DMS153 treated with DMSO at 0.1 percent for 48 hours (cell line): ENCODE measurements at regions not wholly inside any gene's neighbourhood (a gene's known extent, or its start where the extent isn't known, plus 50 kb on each side); places are given as distances from the start of the nearest gene placed in this dataset.

Experiments
- DNase-seq: peaks from one replicate; lab custom pipeline; 2025; ENCODE audit not compliant: unreplicated experiment; lab: John Stamatoyannopoulos, UW

DNA sequence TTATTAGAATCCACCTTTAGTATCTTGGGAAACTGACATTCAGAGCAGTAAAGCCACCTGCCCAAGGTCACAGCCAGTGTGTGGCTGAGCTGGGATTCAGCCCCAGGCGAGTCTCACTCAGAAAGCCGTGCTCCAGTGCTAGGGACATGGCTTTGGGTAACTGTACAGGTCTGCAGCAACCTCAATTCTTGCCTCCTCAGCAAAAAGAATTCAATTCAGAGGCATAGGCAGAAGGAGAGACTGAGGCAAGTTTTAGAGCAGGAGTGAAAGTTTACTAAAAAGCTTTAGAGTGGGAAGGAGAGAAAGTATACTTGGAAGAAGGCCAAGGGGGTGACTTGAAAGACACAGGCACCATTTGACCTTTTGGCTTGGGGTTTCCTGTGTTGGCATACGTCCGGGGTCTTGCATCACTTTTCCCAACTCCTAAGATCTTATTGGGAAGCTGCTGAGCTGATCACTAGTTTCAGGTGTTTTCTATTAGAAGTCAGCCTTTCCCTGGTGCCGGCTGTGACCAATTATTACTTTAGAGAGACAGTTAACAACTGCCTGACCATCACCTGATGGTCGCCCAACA, 529.3 kb downstream of the MATN1 start:
- DNase-seq = no peak

DNA sequence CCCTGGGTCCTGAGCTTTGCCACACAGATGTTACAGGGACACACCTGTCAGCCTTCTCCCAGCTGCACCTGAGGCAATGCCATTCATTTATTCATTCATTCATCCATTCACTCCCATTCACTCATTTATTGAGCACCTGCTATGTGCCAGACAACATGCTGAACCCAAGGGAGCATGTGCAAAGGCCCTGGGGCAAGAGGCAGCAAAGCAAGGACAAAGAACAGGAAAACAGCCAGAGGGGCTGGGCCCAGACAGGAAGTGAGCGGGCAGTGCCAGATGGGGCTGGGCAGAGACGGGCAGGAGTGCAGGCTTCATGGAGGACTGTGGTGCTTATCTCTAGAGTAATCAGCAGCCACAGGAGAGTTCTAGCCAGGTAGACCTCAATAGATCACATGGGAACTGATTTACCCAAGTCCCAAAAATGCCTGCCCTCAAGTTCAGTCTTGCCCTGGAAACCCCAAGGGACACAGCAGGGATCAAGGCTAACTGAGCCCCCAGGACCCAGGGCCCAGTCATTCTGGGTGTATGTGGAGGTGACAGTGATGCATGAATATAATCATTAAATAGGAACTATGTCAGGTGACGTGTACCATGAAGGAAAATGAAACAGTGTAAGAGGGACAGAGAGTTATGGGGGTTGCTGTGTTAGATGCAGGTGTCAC, 530.3 kb downstream of the MATN1 start:
- no peak for DNase-seq

DNA sequence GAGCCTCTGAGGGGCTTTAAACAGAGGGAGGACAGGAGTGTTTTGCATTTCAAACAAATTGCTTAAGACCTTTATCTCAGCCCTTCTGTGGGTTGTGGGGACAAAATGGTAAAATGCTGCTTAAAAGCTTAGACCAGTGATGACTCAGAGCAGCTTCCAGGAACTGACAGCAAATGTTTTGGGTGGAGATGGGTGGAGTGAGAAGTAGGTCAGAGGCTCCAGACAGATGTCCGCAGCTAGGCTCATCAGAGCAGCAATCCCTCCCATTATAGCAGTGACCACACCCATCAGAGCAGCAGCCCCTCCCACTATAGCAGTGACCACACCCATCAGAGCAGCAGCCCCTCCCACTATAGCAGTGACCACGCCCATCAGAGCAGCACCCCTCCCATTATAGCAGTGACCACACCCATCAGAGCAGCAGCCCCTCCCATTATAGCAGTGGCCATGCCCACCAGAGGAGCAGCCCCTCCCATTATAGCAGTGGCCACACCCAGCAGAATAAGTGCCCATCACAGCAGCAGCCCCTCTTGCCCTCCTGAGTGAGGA, 532.2 kb downstream of the MATN1 start:
- no peak for DNase-seq

DNA sequence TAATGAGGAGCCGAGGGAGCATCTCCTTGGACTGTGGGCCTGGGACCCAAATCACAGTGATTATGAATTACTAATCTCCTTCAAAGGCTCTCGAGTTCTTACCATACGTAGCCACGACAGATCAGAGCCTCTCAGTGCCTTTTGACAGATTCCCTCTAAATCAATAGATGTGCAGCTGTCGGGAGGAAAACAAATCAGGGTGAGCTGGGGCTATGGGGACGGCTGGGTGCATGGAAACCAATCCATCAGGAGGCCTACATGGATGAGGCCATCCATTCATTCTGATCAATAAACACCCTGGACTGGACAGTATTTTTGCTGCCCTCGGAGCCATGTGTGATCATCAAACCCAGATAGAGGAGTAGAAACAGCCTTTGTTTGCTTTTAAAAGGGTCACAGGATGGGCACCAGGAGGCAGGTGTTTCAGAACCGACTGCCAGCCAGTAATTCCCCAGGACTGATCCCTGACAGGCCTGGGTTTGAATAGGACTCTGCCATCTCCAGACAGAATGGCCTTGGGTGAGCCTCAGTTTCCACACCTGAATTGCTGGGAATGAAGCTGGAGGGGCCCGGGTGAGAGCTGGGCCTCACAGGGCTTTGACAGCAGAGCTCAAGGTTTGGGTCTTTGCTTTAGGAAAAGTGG, 532.8 kb downstream of the MATN1 start:
- DNase-seq = no peak

DNA sequence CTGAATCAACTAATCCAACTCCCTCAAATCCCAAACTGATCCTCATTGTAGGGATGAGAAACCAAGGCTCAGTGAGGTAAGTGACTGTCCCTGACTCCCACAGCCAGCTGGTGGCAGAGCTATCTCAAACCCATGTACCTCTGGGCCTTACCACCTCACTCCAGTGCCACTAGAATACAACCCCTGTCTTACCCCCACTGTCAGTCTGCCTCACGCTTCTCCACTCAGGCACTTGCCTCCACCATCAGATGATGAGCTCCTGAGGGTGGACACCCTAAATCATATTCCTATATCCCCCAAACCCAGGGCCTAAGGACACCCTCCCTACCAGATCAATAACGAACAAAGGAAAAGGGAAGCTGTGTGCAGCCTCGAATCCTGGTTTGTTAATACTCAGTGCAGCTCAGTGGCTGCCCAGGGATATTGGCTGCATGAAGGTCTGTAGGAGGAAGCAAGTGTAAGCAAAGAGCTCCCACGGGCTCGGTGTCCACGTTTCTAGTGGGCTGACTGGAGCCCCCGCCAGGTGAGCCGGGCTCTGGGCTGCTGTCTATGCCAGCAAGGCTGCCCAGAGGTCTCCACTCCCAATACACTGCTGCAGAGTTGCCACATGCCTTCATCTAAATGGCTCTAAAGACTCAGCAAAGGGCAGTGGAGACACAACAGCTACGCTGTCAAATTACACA, 533.4 kb downstream of the MATN1 start:
- no peak for DNase-seq

DNA sequence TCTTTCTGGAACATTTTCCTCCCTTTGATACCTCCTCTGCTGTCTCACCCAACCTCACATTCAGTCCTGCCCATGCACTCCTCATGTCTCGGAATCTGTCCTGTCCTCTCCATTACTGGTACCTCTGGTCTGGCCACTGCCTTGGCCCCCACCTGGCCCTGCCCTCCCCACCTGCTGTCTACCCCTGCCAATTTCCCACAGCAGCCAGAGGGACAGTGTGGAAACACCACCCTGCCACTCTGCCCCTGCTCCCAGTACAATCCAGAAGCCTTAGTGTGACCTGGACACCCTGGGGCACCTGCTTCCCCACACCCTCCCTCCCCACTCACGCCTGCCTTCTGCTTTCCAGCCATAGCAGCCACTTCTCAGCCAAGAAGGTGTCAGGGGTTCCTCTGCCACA, 534.4 kb downstream of the MATN1 start:
- DNase-seq = no peak

DNA sequence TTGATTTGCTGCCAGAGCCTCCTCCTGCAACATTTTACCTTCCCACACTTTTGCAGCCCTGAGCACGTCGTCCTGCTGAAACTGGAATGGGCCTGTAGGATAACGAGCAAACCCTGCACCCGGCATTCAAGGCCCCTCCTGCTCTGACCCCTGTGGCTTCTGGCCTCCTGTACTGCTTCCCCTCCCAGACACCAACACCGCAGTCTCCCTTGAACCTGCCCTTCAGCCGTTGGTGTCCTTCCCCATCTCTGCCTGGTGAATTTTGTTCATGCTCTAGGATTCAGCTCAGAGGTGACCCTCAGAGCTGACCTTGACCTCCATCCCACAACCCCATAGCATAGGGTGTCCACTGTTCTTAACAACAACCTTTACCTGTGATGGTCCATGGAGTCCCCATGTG, 535.1 kb downstream of the MATN1 start:
- DNase-seq = no peak

DNA sequence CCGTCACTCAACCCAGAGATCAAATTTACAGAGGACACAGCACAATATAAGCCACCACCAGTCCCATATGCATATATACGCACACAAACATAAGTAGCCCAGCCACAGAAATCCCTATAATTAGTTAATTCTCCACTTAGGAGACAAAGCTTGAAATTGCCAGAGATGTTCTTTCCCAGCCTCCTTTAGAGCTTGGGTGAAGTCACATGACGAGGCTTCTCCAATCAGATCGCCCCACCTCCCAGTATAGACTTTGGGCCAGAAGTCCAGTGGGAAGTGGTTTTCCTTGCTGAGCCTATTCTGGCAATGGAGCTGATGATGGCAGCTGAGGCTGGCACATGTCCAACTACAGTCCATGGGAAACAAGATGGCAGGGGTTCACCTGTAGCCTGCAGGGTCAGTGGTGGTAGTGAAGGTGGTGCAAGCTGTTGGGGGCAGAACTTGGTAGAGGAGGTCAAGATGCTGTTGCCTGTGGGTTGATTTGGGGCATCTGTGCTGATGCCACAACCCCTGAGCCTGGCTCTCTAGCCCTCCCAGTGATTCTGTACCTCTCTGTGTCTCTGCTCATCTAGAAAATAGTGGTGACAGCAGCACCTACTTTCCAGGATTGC, 535.9 kb downstream of the MATN1 start:
- no peak for DNase-seq

DNA sequence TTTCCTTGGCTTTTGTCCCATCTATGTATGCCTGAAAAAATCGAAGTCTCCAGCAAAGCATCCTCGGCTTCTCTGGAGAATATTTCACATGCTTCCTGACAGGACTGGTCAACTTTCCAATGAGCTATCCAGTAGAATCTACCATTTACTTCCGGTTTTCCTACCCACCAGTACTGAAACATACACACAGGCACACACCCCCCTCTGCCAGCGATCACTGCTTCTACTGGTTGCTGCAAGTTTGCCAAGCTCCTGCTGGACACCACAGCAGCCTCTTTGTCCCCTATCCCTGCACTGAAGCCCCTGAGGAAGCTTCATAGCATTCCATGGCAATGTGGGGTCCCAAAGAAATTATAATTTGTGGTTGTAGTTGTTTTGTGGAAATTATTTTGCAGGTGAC, 536.8 kb downstream of the MATN1 start:
- DNase-seq = no peak

DNA sequence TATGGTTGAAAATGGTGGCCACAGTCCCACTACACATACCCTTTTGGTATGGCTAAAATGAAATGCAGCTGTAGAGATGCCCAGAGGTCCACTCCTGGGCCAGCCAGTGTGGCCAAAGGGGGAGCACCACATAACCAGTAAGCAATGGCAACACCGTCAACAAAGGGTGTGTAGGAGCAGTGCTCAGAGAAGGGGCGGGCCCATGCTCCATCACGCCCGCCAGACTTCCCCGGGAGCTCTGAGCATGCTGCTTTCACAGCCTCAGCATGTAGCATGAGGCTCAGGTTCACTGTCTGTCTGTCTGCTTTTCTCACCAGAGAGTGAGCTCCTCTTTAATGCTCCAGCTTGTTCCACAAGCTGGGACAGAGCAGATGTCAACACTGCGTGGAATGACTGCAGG, 537.6 kb downstream of the MATN1 start:
- no peak for DNase-seq

DNA sequence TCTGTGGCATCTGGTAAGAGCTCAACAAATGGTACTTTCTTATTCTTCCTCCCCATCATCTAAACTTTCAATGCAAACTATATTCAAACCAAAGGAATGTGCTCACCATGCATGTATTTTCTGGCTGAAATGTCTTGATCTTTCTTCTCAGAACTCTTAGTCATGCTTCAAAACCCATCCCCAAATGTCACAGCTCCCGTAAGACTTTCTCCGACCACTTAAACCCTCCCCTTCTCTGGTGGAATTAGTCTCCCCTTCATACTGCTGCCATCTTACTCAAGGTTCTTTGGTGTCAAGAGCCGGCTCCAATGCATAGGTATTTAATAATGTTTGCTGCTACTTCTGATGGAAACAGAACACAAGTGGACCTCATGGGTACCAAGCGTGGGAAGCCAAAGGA, 538.1 kb downstream of the MATN1 start:
- no peak for DNase-seq

DNA sequence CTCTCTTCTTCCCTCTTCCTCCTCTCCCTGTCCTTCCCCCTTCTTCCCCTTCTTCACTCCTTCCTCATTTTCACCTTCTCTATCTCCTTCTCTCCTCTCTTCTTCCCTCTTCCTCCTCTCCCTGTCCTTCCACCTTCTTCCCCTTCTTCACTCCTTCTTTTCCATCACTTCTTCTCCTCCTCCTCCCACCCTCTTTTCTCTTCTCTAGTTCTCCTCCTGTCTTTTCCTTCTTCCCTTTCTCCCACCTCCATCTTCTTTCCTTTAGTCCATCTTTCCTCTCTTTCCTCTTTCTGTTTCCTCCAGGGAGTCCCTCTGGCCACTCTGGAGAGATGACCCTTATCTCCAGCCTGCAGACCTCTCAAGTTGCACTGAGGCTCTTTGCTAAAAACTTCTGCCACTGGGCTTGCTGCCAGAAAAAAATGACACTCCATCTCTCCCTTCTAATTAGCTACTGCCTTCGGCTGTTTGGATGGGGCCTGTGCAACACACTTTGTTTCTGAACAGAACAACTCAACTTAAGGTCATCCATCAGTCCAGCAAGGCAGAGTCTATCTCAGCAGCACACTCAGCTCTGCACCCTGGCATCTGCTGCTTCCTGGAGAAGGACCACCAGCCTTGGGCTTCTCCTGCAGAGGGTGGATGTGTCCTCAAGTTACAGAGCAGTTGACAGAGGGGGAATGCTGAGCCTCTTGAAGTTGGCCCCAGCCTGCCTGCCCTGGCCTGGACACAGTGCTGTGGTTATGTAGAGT, 538.8 kb downstream of the MATN1 start:
- DNase-seq = no peak

DNA sequence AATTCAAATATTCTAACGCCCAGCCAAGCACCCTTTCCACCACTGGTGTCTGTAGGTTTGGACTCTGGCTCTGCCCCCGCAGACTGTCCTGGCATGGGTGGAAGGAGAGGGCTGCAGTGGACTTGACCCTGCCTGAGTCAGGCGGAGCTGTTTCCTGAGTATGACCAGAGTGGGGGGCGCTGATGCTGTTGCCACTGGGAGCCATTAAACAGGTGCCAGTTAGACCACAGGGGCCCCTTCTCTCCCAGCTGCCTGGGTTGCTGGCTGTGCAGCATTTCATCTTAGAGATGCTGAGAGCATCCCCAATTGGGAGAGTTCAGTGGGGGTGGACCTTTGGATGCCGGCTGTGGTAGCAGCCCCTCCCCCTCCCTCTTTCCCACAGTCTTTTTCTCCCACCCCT, 539.5 kb downstream of the MATN1 start:
- DNase-seq = no peak

DNA sequence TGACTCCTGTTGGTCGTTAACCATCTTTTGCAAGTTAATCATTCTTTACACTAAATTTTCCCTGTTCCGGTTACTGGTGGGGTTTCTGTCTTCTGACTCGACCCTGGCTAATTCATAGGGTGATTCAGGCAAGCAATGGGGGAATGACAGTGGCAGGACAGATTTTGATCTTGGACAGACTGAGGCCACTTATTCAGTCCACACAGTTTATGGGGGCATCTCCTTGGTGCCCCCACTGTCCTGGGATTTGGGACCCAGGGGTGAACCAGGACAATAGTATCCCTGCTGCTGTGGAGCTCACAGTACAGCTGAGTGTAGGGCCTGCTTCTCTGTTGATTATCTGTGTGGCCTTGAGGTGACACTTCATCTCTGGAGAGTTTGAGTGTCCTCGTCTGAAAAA, 540.4 kb downstream of the MATN1 start:
- no peak for DNase-seq

DNA sequence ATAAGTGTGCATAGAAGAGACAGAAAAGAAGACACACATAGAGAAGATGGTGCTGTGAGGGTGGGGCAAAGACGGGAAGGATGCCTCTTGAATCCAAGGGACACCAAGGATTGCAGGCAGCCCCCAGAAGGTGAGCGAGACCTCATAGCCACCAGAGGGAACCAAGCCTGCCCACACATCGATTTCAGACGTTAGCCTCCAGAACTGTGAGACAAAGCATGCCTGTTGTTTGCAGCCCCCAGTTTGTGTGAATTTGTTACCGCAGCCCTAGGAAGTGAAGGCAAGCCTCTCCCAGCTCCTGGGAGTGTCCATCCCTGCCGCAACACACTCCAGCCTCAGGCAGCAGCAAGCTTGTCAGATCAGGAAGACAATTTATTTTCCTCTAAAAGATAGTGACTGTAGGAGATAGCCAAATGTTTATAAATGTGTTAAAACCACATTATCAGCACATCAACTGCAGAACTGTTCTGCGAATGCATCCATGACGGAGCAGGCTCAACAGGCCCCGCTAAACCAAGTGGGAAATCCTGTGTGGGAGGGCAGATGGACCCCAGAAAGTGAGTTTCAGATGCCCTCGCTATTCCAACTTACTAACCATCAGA, 543.3 kb downstream of the MATN1 start:
- no peak for DNase-seq

DNA sequence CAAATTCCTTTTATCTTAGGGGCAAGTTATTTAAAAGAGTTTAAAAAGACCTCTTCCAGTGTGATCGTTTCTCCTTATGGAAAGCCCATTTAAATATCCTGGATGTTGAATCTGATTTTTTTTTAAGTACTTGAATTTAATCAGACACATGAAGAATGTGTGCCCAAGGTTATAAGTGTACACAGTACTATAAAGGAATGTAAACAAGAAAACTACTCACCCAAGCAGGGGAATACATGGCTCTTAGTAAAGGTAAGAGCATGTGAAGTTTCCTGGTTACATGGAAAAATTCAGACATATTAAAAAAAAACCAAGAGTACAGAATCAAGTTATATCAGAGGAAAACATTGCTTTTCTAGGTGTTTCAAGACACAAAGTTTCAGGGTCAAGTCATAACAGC, 546.9 kb downstream of the MATN1 start:
- no peak for DNase-seq

DNA sequence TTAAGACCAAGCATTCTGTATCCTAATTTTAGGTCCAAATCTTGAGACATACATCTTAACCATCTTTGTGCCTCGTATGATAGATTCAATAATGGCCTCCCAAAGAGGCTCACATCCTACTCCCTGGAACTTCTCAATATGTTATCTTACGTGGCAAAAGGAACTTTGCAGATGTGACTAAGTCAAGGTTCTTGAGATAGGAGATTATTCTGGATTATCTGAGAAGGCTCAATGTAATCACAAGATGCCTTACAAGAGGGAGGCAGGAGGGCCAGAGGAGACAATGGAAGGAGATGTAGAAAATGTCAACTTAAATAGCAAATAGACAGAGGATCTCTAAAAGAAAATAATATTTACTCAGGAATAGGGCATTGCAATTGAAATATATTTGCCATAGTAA, 548.9 kb downstream of the MATN1 start:
- DNase-seq = no peak

DNA sequence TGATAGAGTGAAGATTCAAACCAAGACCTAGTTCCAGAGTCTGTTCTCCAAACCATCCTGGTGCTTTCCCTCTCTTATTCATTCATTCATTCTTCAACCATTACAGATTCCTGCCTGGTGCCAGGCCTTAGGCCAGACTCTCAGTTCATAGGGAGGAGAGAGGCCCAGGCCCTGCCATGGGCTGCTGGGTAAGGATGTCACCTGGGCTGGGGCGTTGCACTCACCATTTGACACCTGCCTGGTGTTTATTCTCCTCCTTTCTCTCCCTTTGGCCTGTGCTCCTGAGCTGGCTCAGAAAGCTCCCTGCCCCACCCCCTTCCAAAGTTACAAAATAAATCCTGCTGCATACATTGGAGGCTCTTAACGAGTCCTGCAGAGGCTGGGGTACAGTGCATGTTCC, 549.8 kb downstream of the MATN1 start:
- no peak for DNase-seq

DNA sequence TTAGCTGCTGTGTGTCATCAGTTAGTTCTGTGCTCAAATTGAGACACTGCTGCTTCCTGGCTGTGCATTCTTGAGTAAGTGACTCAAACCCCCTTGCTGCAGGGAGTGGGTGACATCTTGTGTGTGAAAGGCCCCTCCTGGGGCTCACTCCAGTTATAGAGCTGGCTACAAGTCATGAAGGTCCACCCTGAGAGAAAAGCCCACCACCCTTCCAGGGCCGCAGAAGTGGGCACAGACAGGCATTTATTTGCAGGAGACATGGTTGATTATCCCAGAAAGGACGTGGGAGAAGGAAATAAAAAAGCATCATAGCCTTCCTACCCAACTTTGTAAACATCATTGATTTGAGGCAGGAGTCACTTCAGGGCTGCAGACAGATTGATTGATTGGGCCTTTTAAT, 550.6 kb downstream of the MATN1 start:
- no peak for DNase-seq

DNA sequence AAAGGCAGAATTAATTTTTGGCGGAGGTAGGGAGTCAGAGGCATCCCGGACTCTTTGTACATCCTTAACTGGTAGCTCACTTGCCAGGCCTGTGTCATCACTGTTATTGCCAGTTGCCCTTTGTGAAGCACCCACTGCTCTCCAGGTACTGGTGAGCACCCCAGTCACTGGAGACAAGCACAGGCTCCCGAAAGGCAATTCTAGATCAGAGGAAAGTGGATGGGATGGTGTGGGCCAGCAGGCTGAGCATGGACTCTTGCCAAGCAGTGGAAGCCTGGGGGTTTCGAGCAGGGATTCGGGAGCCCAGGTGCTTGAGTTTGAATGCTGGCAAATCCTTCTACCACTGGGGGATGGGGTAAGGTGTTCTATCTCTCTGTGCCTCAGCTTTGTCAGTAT, 551.1 kb downstream of the MATN1 start:
- DNase-seq = no peak
